Ovary (tissue), 7 donors: ENCODE measurements at regions not wholly inside any gene's neighbourhood (a gene's known extent, or its start where the extent isn't known, plus 50 kb on each side); places are given as distances from the start of the nearest gene placed in this dataset.

ENCODE experiments used
- DNase-seq, 5 donors: peaks; one replicate each; pipeline ENCODE4 v3.0.0-alpha.2; 2019 to 2020
- H3K27ac ChIP-seq, 2 donors: fragments of 200-600 bp; one replicate each; pipeline versions ENCODE4 v1.5.1 to v1.8.0; 2019 to 2022
- H3K27me3 ChIP-seq: fragments of 200-600 bp; one replicate; pipeline ENCODE4 v1.8.0; 2022
- H3K36me3 ChIP-seq: fragments of 200-600 bp; sonication (generic); one replicate; pipeline ENCODE4 v1.5.1; 2019
- H3K4me1 ChIP-seq: one replicate; pipeline ENCODE4 v1.8.1; 2013; ENCODE audit warnings: mild to moderate bottlenecking, moderate library complexity; ENCODE audit not compliant: insufficient read depth
- H3K4me3 ChIP-seq: fragments of 200-600 bp; sonication (generic); one replicate; pipeline ENCODE4 v1.5.1; 2017
- H3K9me3 ChIP-seq, 2 donors: fragments of 200-600 bp in 1 of 2; sonication (generic) in 1 of 2; one replicate each; pipeline versions ENCODE4 v1.5.1 to v1.8.1; 2013 to 2019; ENCODE audit warnings: mild to moderate bottlenecking in 1 of 2, moderate library complexity in 1 of 2
- CTCF ChIP-seq, 3 donors: fragments of 450-650 bp in 2 of 3; fragments of 200-600 bp in 1 of 3; IDR thresholded peaks; one replicate each; pipeline versions ENCODE4 v1.5.1 to v1.8.0; 2016 to 2022; ENCODE audit warnings: antibody characterized with exemption in 3 of 3, mild to moderate bottlenecking in 1 of 3
- EP300 ChIP-seq: sonication (generic); formaldehyde crosslinking; IDR thresholded peaks from one replicate; pipeline ENCODE4 v1.6.1; 2017; ENCODE audit warnings: antibody characterized with exemption
- POLR2A ChIP-seq: fragments of 450-650 bp; IDR thresholded peaks from one replicate; pipeline ENCODE4 v1.6.1; 2017; ENCODE audit warnings: antibody characterized with exemption, mild to moderate bottlenecking, moderate library complexity
- WGBS, 3 donors: extraction: QIAGEN DNeasy Blood & Tissue Kit in 1 of 3; methylation state at CpG; one replicate each; pipeline versions ENCODE4 v1.1.5 to v1.1.7; 2013 to 2017; 5-methylcytosine and 5-hydroxymethylcytosine counted together
- intact Hi-C, 4 donors: fragments of 100-400 bp; cut with DNase I; formaldehyde crosslinking; loops; one replicate each; pipeline versions ENCODE4 v1.11.0 to v1.15.1; 2022 to 2023
- donor health status: DM: no; HTN: no; CAD: no; lungs with moderate emphysema.
- donor health status: DM: no; HTN: no; CAD: no.
- donor health status: Bipolar disorder and iron deficiency.
- donor health status: DM: no; HTN: no; CAD: no.
- donor health status: DM: yes; HTN: yes; CAD: no.

- H3K4me3 ChIP-seq, result no peak overlapping the region
- H3K27me3 ChIP-seq, result no peaks in the 10 kb centered on the region
- no peak for DNase-seq
- no peak for TF ChIP-seq EP300
- TF ChIP-seq CTCF (IDR thresholded peaks at IDR 0.05), result no peak
- TF ChIP-seq POLR2A, result no peak
- intact Hi-C loops, result no loop called here
- no peaks in the 10 kb centered on the region for H3K36me3 ChIP-seq
- no peaks in the 10 kb centered on the region for H3K9me3 ChIP-seq
- no peak overlapping the region for H3K27ac ChIP-seq
- peaks cover 6% of the 10 kb centered on the region for H3K4me1 ChIP-seq
Observed at GRCh38 chr11:11140510-11140909, 212.5 kb downstream of the CSNK2A3 start.

GRCh38 chr11:11137339-11137738 is 215.7 kb downstream of the CSNK2A3 start:
- H3K36me3 ChIP-seq, result no peaks in the 10 kb centered on the region
- H3K4me3 ChIP-seq, result no peak overlapping the region
- DNase-seq, result no peak
- no peaks in the 10 kb centered on the region for H3K27me3 ChIP-seq
- peaks cover 6% of the 10 kb centered on the region for H3K4me1 ChIP-seq
- H3K27ac ChIP-seq, result no peak overlapping the region
- no peaks in the 10 kb centered on the region for H3K9me3 ChIP-seq
- WGBS, 3 donors, result 70 to 97% (median 76%) methylated on average over 1 of the region's 1 CpG
- TF ChIP-seq CTCF (IDR thresholded peaks at IDR 0.05), result no peak
- TF ChIP-seq POLR2A, result no peak
- TF ChIP-seq EP300, result no peak
- intact Hi-C loops, result loop anchor here in 1 of 4 donors (5.0 kb wide), 1 partner anchor 930 kb away; no protein-coding TSS in a partner anchor

- Histone ChIP-seq H3K4me3 (no peak overlapping the region), H3K27ac (no peak overlapping the region), H3K27me3 (no peaks in the 10 kb centered on the region), H3K4me1 (peaks cover 2% of the 10 kb centered on the region), H3K9me3 (no peaks in the 10 kb centered on the region), H3K36me3 (no peaks in the 10 kb centered on the region)
- no peak for DNase-seq
- intact Hi-C loops, result loop anchor here in 1 of 4 donors (5.0 kb wide), 1 partner anchor 929 kb away; no protein-coding TSS in a partner anchor
- TF ChIP-seq EP300, result no peak
- TF ChIP-seq POLR2A, result no peak
- TF ChIP-seq CTCF (IDR thresholded peaks at IDR 0.05), result no peak
- 13 to 18% (median 17%) methylated on average over 2 of the region's 2 CpGs for WGBS, 3 donors
Observed at GRCh38 chr11:11135820-11136476, 217.1 kb downstream of the CSNK2A3 start.

GRCh38 chr11:11129118-11129517 is 223.9 kb downstream of the CSNK2A3 start:
- intact Hi-C loops, result no loop called here
- no peak for DNase-seq
- TF ChIP-seq POLR2A, result no peak
- TF ChIP-seq CTCF (IDR thresholded peaks at IDR 0.05), result no peak
- no peak for TF ChIP-seq EP300
- Histone ChIP-seq H3K4me3 (no peak overlapping the region), H3K27ac (no peak overlapping the region), H3K36me3 (no peaks in the 10 kb centered on the region), H3K9me3 (no peaks in the 10 kb centered on the region), H3K4me1 (no peaks in the 10 kb centered on the region), H3K27me3 (no peaks in the 10 kb centered on the region)
- WGBS, 3 donors, result 91 to 95% (median 95%) methylated on average over 1 of the region's 1 CpG
